ENCODE measurements at regions not wholly inside any gene's neighbourhood (a gene's known extent, or its start where the extent isn't known, plus 50 kb on each side); places are given as distances from the start of the nearest gene placed in this dataset.
A peak's percentile ranks its signal among the peaks of the same experiment; 100 is the strongest.
"Not testable (repeated sequence)": the region's sequence is repeated elsewhere in the genome, so short reads cannot be mapped to it uniquely, and the experiment has no call there.

- DNase-seq (ENCODE audit: low read depth, low spot score) = peak; percentile 8
These were observed 310.9 kb downstream of the ZNF536 start for GRCh38 chr19:30682999-30683536.

GRCh38 chr19:30682146-30682998 is 310.2 kb downstream of the ZNF536 start:
- DNase-seq (ENCODE audit: low read depth, low spot score) = no peak

- DNase-seq (ENCODE audit: low read depth, low spot score) = no peak
These were observed 309.2 kb downstream of the ZNF536 start for GRCh38 chr19:30681162-30682100.

- not testable (repeated sequence) for DNase-seq (ENCODE audit: low read depth, low spot score)
These were observed 308.2 kb downstream of the ZNF536 start for GRCh38 chr19:30680399-30680798.

GRCh38 chr19:30679789-30680188 is 307.6 kb downstream of the ZNF536 start:
- DNase-seq (ENCODE audit: low read depth, low spot score) = no peak

- DNase-seq (ENCODE audit: low read depth, low spot score) = no peak
These were observed 307.0 kb downstream of the ZNF536 start for GRCh38 chr19:30679153-30679702.

- no peak for DNase-seq (ENCODE audit: low read depth, low spot score)
These were observed 306.0 kb downstream of the ZNF536 start for GRCh38 chr19:30678168-30678567.

- DNase-seq (ENCODE audit: low read depth, low spot score) = no peak
These were observed 305.5 kb downstream of the ZNF536 start for GRCh38 chr19:30677702-30678101.

- DNase-seq (ENCODE audit: low read depth, low spot score) = no peak
These were observed 305.0 kb downstream of the ZNF536 start for GRCh38 chr19:30676990-30677679.

GRCh38 chr19:30675086-30675485 is 302.9 kb downstream of the ZNF536 start:
- no peak for DNase-seq (ENCODE audit: low read depth, low spot score)

- no peak for DNase-seq (ENCODE audit: low read depth, low spot score)
These were observed 302.5 kb downstream of the ZNF536 start for GRCh38 chr19:30674656-30675055.

- DNase-seq (ENCODE audit: low read depth, low spot score) = no peak
These were observed 301.2 kb downstream of the ZNF536 start for GRCh38 chr19:30673336-30673735.

GRCh38 chr19:30672926-30673325 is 300.7 kb downstream of the ZNF536 start:
- DNase-seq (ENCODE audit: low read depth, low spot score) = no peak

- no peak for DNase-seq (ENCODE audit: low read depth, low spot score)
These were observed 299.5 kb downstream of the ZNF536 start for GRCh38 chr19:30671622-30672051.

- no peak for DNase-seq (ENCODE audit: low read depth, low spot score)
These were observed 299.1 kb downstream of the ZNF536 start for GRCh38 chr19:30671367-30671619.

- no peak for DNase-seq (ENCODE audit: low read depth, low spot score)
These were observed 298.6 kb downstream of the ZNF536 start for GRCh38 chr19:30670562-30671366.

- no peak for DNase-seq (ENCODE audit: low read depth, low spot score)
These were observed 297.8 kb downstream of the ZNF536 start for GRCh38 chr19:30670011-30670329.

- DNase-seq (ENCODE audit: low read depth, low spot score) = no peak
These were observed 297.3 kb downstream of the ZNF536 start for GRCh38 chr19:30669329-30670010.

- DNase-seq (ENCODE audit: low read depth, low spot score) = no peak
These were observed 296.5 kb downstream of the ZNF536 start for GRCh38 chr19:30668521-30669155.

GRCh38 chr19:30667746-30668145 is 295.6 kb downstream of the ZNF536 start:
- no peak for DNase-seq (ENCODE audit: low read depth, low spot score)
